ENCODE measurements at regions not wholly inside any gene's neighbourhood (a gene's known extent, or its start where the extent isn't known, plus 50 kb on each side); places are given as distances from the start of the nearest gene placed in this dataset.

GRCh38 chr15:25557926-25558325 is 119.1 kb upstream of the UBE3A start:
- DNase-seq = no peak

- no peak for DNase-seq
These were observed 117.3 kb upstream of the UBE3A start for GRCh38 chr15:25556136-25556535.

- no peak for DNase-seq
These were observed 115.8 kb upstream of the UBE3A start for GRCh38 chr15:25554640-25555039.

- no peak for DNase-seq
These were observed 109.8 kb upstream of the UBE3A start for GRCh38 chr15:25548600-25548999.

- no peak for DNase-seq
These were observed 107.1 kb upstream of the UBE3A start for GRCh38 chr15:25545889-25546288.

GRCh38 chr15:25545017-25545416 is 106.2 kb upstream of the UBE3A start:
- DNase-seq = no peak

- no peak for DNase-seq
These were observed 105.3 kb upstream of the UBE3A start for GRCh38 chr15:25544076-25544475.

- DNase-seq = peak; percentile 72
These were observed 104.4 kb upstream of the UBE3A start for GRCh38 chr15:25543196-25543595.

- DNase-seq = no peak
These were observed 102.4 kb upstream of the UBE3A start for GRCh38 chr15:25541228-25541627.

- DNase-seq = no peak
These were observed 98.2 kb upstream of the UBE3A start for GRCh38 chr15:25536801-25537611.

- DNase-seq = no peak
These were observed 97.0 kb upstream of the UBE3A start for GRCh38 chr15:25535866-25536265.

GRCh38 chr15:25534293-25534692 is 95.5 kb upstream of the UBE3A start:
- DNase-seq = no peak

GRCh38 chr15:25532269-25533140 is 93.7 kb upstream of the UBE3A start:
- no peak for DNase-seq

- DNase-seq = no peak
These were observed 91.0 kb upstream of the UBE3A start for GRCh38 chr15:25529774-25530173.

- DNase-seq = no peak
These were observed 88.3 kb upstream of the UBE3A start for GRCh38 chr15:25527118-25527517.

- no peak for DNase-seq
These were observed 86.9 kb upstream of the UBE3A start for GRCh38 chr15:25525741-25526140.

- DNase-seq = no peak
These were observed 76.8 kb upstream of the UBE3A start for GRCh38 chr15:25515633-25516032.

GRCh38 chr15:25514522-25514921 is 75.7 kb upstream of the UBE3A start:
- no peak for DNase-seq

GRCh38 chr15:25512957-25513356 is 74.1 kb upstream of the UBE3A start:
- no peak for DNase-seq

- no peak for DNase-seq
These were observed 71.3 kb upstream of the UBE3A start for GRCh38 chr15:25510146-25510545.

- no peak for DNase-seq
These were observed 70.9 kb upstream of the UBE3A start for GRCh38 chr15:25509703-25510102.

- DNase-seq = no peak
These were observed 69.7 kb upstream of the UBE3A start for GRCh38 chr15:25508369-25509002.

- no peak for DNase-seq
These were observed 65.5 kb upstream of the UBE3A start for GRCh38 chr15:25504307-25504706.
